ENCODE measurements at regions not wholly inside any gene's neighbourhood (a gene's known extent, or its start where the extent isn't known, plus 50 kb on each side); places are given as distances from the start of the nearest gene placed in this dataset.

DNA sequence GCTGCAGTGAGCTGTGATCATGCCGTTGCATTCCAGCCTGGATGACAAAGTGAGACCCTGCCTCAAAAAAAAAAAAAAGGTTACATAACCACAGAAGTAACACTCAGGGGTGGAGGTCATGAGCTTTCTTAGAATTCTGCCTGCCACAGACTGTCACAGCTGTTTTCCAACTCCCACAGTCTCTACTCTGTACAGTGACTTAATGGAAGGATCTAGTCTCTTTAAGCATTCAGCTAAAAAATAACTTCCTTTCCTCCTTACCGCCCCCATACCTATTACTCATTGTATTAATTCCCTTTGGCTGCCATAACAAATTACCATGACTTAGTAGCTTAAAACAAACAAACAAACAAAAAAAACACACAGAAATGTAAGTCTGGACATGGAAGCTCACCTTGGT, 99.6 kb upstream of the UBE2E1 start:
- no peaks in the 10 kb centered on the region for H3K36me3 ChIP-seq (ENCODE audit: insufficient read depth, low read length)
- no peak overlapping the region for H3K9ac ChIP-seq (ENCODE audit: insufficient read length)
- no peaks in the 10 kb centered on the region for H3K9me3 ChIP-seq (ENCODE audit: low read depth, low read length)
- H3K4me3 ChIP-seq = no peak overlapping the region
- DNase-seq (ENCODE audit: low read depth, low spot score) = no peak
- no peak overlapping the region for H3K27ac ChIP-seq
- TF ChIP-seq POLR2AphosphoS5 (IDR thresholded peaks at IDR 0.05; ENCODE audit: borderline replicate concordance, low read depth, low read length) (no peak), FOXP2 (optimal IDR thresholded peaks at IDR 0.05; ENCODE audit: control extremely low read depth, extremely low read length, insufficient read depth) (no peak), EZH2 (IDR thresholded peaks at IDR 0.05) (no peak)

- no peak for DNase-seq (ENCODE audit: low read depth, low spot score)
- no peak overlapping the region for H3K27ac ChIP-seq
- no peak overlapping the region for H3K4me3 ChIP-seq
- H3K9ac ChIP-seq (ENCODE audit: insufficient read length) = no peak overlapping the region
- H3K9me3 ChIP-seq (ENCODE audit: low read depth, low read length) = no peaks in the 10 kb centered on the region
- H3K36me3 ChIP-seq (ENCODE audit: insufficient read depth, low read length) = no peaks in the 10 kb centered on the region
- TF ChIP-seq POLR2AphosphoS5 (IDR thresholded peaks at IDR 0.05; ENCODE audit: borderline replicate concordance, low read depth, low read length) (no peak), FOXP2 (optimal IDR thresholded peaks at IDR 0.05; ENCODE audit: control extremely low read depth, extremely low read length, insufficient read depth) (no peak), EZH2 (IDR thresholded peaks at IDR 0.05) (no peak)
These were observed 95.8 kb upstream of the UBE2E1 start for GRCh38 chr3:23709987-23710386.

GRCh38 chr3:23710555-23710954, 95.2 kb upstream of the UBE2E1 start:
- no peak overlapping the region for H3K4me3 ChIP-seq
- H3K9me3 ChIP-seq (ENCODE audit: low read depth, low read length) = no peaks in the 10 kb centered on the region
- DNase-seq (ENCODE audit: low read depth, low spot score) = no peak
- no peaks in the 10 kb centered on the region for H3K36me3 ChIP-seq (ENCODE audit: insufficient read depth, low read length)
- H3K27ac ChIP-seq = no peak overlapping the region
- TF ChIP-seq EZH2 (IDR thresholded peaks at IDR 0.05) = no peak
- no peak for TF ChIP-seq FOXP2 (optimal IDR thresholded peaks at IDR 0.05; ENCODE audit: control extremely low read depth, extremely low read length, insufficient read depth)
- TF ChIP-seq POLR2AphosphoS5 (IDR thresholded peaks at IDR 0.05; ENCODE audit: borderline replicate concordance, low read depth, low read length) = no peak
- no peak overlapping the region for H3K9ac ChIP-seq (ENCODE audit: insufficient read length)

GRCh38 chr3:23711916-23712494, 93.8 kb upstream of the UBE2E1 start:
- Histone ChIP-seq H3K9me3 (ENCODE audit: low read depth, low read length) (no peaks in the 10 kb centered on the region), H3K27ac (no peak overlapping the region), H3K36me3 (ENCODE audit: insufficient read depth, low read length) (no peaks in the 10 kb centered on the region), H3K4me3 (no peak overlapping the region), H3K9ac (ENCODE audit: insufficient read length) (no peak overlapping the region)
- no peak for DNase-seq (ENCODE audit: low read depth, low spot score)
- TF ChIP-seq POLR2AphosphoS5 (IDR thresholded peaks at IDR 0.05; ENCODE audit: borderline replicate concordance, low read depth, low read length) = no peak

DNA sequence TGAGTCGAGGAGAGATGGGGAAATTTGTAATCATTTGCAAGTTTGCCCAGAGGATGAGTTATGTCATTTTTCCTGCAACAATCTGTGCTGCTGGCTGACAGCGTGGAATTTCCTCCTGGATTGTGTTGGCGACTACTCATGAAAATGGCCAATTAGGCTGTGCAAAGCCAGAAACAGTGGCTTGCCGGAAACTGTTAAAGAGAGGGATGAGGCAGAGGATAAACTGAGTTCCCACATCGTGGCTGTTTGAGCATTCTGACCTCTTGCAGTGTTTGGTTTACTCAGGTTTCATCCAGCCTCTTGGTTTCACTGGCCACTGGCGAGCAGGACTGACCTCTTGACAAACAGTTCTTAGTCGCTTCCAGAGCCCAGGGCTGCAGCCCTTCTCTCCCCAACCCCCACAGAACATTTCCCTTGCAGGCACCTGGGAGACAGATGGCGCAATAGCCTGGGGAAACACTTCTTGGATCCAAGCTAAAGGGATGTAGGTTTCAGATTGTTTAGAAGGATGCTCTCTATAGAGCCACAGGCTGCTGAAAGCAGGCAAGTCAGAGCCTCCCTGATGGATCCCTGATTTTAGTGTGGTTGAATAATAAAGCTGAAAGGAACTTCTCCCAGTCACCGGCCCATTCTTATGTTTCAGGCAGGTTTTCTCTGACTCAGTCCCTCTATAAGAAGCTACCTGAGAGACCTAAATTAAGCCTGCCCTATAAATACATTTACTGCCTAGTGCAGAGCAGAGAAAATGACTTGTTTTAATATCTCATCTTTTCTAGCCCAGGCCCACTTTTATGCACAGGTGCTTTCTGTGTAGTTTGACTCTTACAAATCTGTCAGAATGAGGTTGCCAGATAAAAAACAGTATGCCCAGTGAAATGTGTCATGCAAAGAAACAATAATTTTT, 92.8 kb upstream of the UBE2E1 start:
- TF ChIP-seq FOXP2 (optimal IDR thresholded peaks at IDR 0.05; ENCODE audit: control extremely low read depth, extremely low read length, insufficient read depth) = no peak
- no peak for TF ChIP-seq POLR2AphosphoS5 (IDR thresholded peaks at IDR 0.05; ENCODE audit: borderline replicate concordance, low read depth, low read length)
- no peak for TF ChIP-seq EZH2 (IDR thresholded peaks at IDR 0.05)
- Histone ChIP-seq H3K27ac (no peak overlapping the region), H3K4me3 (no peak overlapping the region), H3K9me3 (ENCODE audit: low read depth, low read length) (no peaks in the 10 kb centered on the region), H3K36me3 (ENCODE audit: insufficient read depth, low read length) (no peaks in the 10 kb centered on the region), H3K9ac (ENCODE audit: insufficient read length) (no peak overlapping the region)
- DNase-seq (ENCODE audit: low read depth, low spot score) = no peak

DNA sequence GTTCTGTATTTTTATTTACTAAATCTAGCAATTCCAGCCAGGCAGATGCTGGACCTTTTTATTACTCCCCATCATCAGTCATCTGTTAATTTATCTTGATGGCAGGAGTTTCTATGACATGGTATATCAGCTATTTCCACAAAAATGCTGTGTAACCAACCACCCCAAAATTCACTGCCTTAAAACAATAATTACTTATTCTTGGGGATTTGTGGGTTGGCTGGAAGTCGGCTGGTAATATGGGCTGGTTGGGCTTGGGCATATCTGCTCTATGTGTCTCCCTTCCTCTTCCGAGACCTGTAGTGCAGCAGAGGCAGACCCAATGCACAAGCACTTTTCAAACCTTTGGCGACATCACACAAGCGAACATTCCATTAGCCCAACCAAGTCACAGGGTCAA, 92.1 kb upstream of the UBE2E1 start:
- no peak overlapping the region for H3K27ac ChIP-seq
- no peak overlapping the region for H3K4me3 ChIP-seq
- H3K9ac ChIP-seq (ENCODE audit: insufficient read length) = no peak overlapping the region
- no peak for TF ChIP-seq POLR2AphosphoS5 (IDR thresholded peaks at IDR 0.05; ENCODE audit: borderline replicate concordance, low read depth, low read length)
- TF ChIP-seq FOXP2 (optimal IDR thresholded peaks at IDR 0.05; ENCODE audit: control extremely low read depth, extremely low read length, insufficient read depth) = no peak
- TF ChIP-seq EZH2 (IDR thresholded peaks at IDR 0.05) = no peak
- H3K9me3 ChIP-seq (ENCODE audit: low read depth, low read length) = no peaks in the 10 kb centered on the region
- no peaks in the 10 kb centered on the region for H3K36me3 ChIP-seq (ENCODE audit: insufficient read depth, low read length)
- no peak for DNase-seq (ENCODE audit: low read depth, low spot score)

- H3K36me3 ChIP-seq (ENCODE audit: insufficient read depth, low read length) = no peaks in the 10 kb centered on the region
- no peak overlapping the region for H3K27ac ChIP-seq
- H3K9me3 ChIP-seq (ENCODE audit: low read depth, low read length) = no peaks in the 10 kb centered on the region
- H3K9ac ChIP-seq (ENCODE audit: insufficient read length) = no peak overlapping the region
- no peak overlapping the region for H3K4me3 ChIP-seq
- no peak for TF ChIP-seq POLR2AphosphoS5 (IDR thresholded peaks at IDR 0.05; ENCODE audit: borderline replicate concordance, low read depth, low read length)
- no peak for TF ChIP-seq EZH2 (IDR thresholded peaks at IDR 0.05)
- TF ChIP-seq FOXP2 (optimal IDR thresholded peaks at IDR 0.05; ENCODE audit: control extremely low read depth, extremely low read length, insufficient read depth) = no peak
- no peak for DNase-seq (ENCODE audit: low read depth, low spot score)
These were observed 85.7 kb upstream of the UBE2E1 start for GRCh38 chr3:23720059-23720458.

DNA sequence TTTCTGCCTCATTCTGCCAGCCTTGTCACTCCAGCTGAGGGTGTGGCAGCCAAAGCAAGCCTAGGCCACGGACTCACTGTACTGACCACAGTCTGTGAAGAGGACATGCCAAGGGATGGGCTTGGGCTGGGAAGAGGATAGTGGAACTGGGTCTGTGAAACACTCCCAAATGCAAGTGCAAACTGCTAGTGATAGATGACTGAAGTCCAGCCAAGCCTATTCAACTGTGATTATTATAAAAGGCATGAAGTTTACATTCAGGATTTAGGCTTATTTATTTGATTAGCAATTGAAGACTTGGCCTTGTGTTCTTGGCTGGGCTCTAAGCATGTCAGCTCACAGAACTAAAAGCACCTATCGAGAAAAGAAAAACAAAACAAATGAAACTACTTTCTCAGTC, 84.9 kb upstream of the UBE2E1 start:
- no peak overlapping the region for H3K9ac ChIP-seq (ENCODE audit: insufficient read length)
- H3K36me3 ChIP-seq (ENCODE audit: insufficient read depth, low read length) = no peaks in the 10 kb centered on the region
- no peak overlapping the region for H3K27ac ChIP-seq
- TF ChIP-seq POLR2AphosphoS5 (IDR thresholded peaks at IDR 0.05; ENCODE audit: borderline replicate concordance, low read depth, low read length) (no peak), FOXP2 (optimal IDR thresholded peaks at IDR 0.05; ENCODE audit: control extremely low read depth, extremely low read length, insufficient read depth) (no peak), EZH2 (IDR thresholded peaks at IDR 0.05) (no peak)
- no peak for DNase-seq (ENCODE audit: low read depth, low spot score)
- H3K4me3 ChIP-seq = no peak overlapping the region
- H3K9me3 ChIP-seq (ENCODE audit: low read depth, low read length) = no peaks in the 10 kb centered on the region

All from SK-N-MC (cell line).